Central memory CD8-positive, alpha-beta T cell (primary cell): ENCODE measurements at regions not wholly inside any gene's neighbourhood (a gene's known extent, or its start where the extent isn't known, plus 50 kb on each side); places are given as distances from the start of the nearest gene placed in this dataset.

Source experiments
- ATAC-seq: fragments of 150-1000 bp; cut with Tn5 transposase; replicated peaks from 2 replicates; pipeline ENCODE4 v1.10.0; 2022; ENCODE audit warnings: mild to moderate bottlenecking, moderate FRiP score, moderate number of reproducible peaks; ENCODE audit not compliant: poor library complexity, severe bottlenecking; ENCODE audit errors: extremely low read depth
- DNase-seq, 2 donors: peaks; one replicate each; pipeline ENCODE4 v3.0.0; 2021; ENCODE audit warnings: low spot score in 2 of 2
- H3K27ac Mint-ChIP-seq: one replicate; pipeline ENCODE4 v1.8.0; 2022; ENCODE audit warnings: low read depth, mild to moderate bottlenecking, moderate library complexity, mixed read lengths
- H3K27me3 Mint-ChIP-seq: one replicate; pipeline ENCODE4 v1.8.0; 2022; ENCODE audit warnings: mixed read lengths
- H3K36me3 Mint-ChIP-seq: one replicate; pipeline ENCODE4 v1.8.0; 2022; ENCODE audit warnings: mild to moderate bottlenecking, moderate library complexity, mixed read lengths; ENCODE audit not compliant: insufficient read depth
- H3K4me1 Mint-ChIP-seq: one replicate; pipeline ENCODE4 v1.8.0; 2022; ENCODE audit warnings: mixed read lengths
- H3K4me3 Mint-ChIP-seq: one replicate; pipeline ENCODE4 v1.8.0; 2022; ENCODE audit warnings: mild to moderate bottlenecking, moderate library complexity, mixed read lengths
- H3K9me3 Mint-ChIP-seq: one replicate; pipeline ENCODE4 v1.8.0; 2022; ENCODE audit warnings: mixed read lengths

- ATAC-seq (no peak), DNase-seq (no peak)
- Mint-ChIP-seq H3K36me3 (no peaks in the 10 kb centered on the region), H3K4me1 (no peaks in the 10 kb centered on the region), H3K27ac (no peak overlapping the region), H3K4me3 (no peak overlapping the region), H3K9me3 (no peaks in the 10 kb centered on the region), H3K27me3 (peaks cover 22% of the 10 kb centered on the region)
These were observed 73.7 kb upstream of the ACAN start for GRCh38 chr15:88729581-88729980.

- ATAC-seq (no peak), DNase-seq (no peak)
- H3K36me3 Mint-ChIP-seq = no peaks in the 10 kb centered on the region
- no peak overlapping the region for H3K4me3 Mint-ChIP-seq
- H3K27me3 Mint-ChIP-seq = peaks cover 29% of the 10 kb centered on the region
- H3K9me3 Mint-ChIP-seq = no peaks in the 10 kb centered on the region
- no peak overlapping the region for H3K27ac Mint-ChIP-seq
- H3K4me1 Mint-ChIP-seq = no peaks in the 10 kb centered on the region
These were observed 72.5 kb upstream of the ACAN start for GRCh38 chr15:88730751-88731150.

DNA sequence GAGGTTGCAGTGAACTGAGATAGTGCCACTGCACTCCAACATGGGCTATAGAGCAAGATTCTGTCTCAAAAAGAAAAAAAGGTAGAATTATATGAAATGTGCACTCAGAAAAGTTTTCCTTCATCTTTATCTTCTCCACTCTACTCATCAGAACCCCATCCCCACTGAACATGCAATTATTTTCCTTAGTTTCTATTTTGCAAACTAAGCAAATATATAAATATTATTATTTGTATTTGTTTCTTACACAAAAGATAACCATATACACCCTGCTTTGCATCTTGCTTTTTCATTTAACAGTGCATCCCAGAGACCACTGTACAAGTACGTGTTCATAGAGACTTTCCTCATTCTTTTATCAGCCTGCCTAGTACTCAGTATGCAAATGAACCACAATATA, 68.0 kb upstream of the ACAN start:
- DNase-seq (no peak), ATAC-seq (no peak)
- no peaks in the 10 kb centered on the region for H3K4me1 Mint-ChIP-seq
- peaks cover 36% of the 10 kb centered on the region for H3K27me3 Mint-ChIP-seq
- H3K4me3 Mint-ChIP-seq = no peak overlapping the region
- no peaks in the 10 kb centered on the region for H3K9me3 Mint-ChIP-seq
- no peak overlapping the region for H3K27ac Mint-ChIP-seq
- H3K36me3 Mint-ChIP-seq = no peaks in the 10 kb centered on the region

- H3K36me3 Mint-ChIP-seq = no peaks in the 10 kb centered on the region
- peaks cover 46% of the 10 kb centered on the region for H3K27me3 Mint-ChIP-seq
- H3K4me3 Mint-ChIP-seq = no peak overlapping the region
- no peaks in the 10 kb centered on the region for H3K9me3 Mint-ChIP-seq
- H3K27ac Mint-ChIP-seq = no peak overlapping the region
- H3K4me1 Mint-ChIP-seq = no peaks in the 10 kb centered on the region
- DNase-seq = no peak
- ATAC-seq = no peak
These were observed 67.0 kb upstream of the ACAN start for GRCh38 chr15:88736204-88736603.

GRCh38 chr15:88738796-88739195, 64.4 kb upstream of the ACAN start:
- ATAC-seq (no peak), DNase-seq (no peak)
- peaks cover 64% of the 10 kb centered on the region for H3K27me3 Mint-ChIP-seq
- no peak overlapping the region for H3K4me3 Mint-ChIP-seq
- no peaks in the 10 kb centered on the region for H3K36me3 Mint-ChIP-seq
- no peaks in the 10 kb centered on the region for H3K9me3 Mint-ChIP-seq
- no peaks in the 10 kb centered on the region for H3K4me1 Mint-ChIP-seq
- H3K27ac Mint-ChIP-seq = no peak overlapping the region

GRCh38 chr15:88739541-88739940, 63.7 kb upstream of the ACAN start:
- Mint-ChIP-seq H3K36me3 (no peaks in the 10 kb centered on the region), H3K4me1 (no peaks in the 10 kb centered on the region), H3K9me3 (no peaks in the 10 kb centered on the region), H3K27ac (no peak overlapping the region), H3K27me3 (peaks cover 71% of the 10 kb centered on the region), H3K4me3 (no peak overlapping the region)
- no peak for DNase-seq
- ATAC-seq = no peak

DNA sequence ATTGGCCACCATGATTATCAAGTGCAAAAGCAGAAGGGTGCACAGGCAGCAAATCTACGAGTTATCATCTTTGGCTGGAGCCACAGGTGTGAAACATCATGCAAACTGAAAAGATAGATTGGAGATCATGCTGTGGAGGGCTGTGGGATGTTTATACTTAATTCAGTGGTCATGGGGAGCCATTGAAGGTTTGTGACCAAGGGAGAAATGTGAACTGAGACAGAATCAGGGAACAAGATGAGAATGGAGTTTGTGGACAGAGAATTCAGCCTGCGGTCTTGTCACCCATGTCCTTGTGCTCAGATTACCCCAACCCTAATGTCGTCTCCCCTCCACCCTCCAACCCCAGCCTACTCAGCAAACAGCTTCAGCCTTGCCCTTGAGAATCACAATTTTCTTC, 62.9 kb upstream of the ACAN start:
- Mint-ChIP-seq H3K4me1 (no peaks in the 10 kb centered on the region), H3K9me3 (no peaks in the 10 kb centered on the region), H3K4me3 (no peak overlapping the region), H3K36me3 (no peaks in the 10 kb centered on the region), H3K27ac (no peak overlapping the region), H3K27me3 (peaks cover 75% of the 10 kb centered on the region)
- DNase-seq = no peak
- ATAC-seq = no peak

DNA sequence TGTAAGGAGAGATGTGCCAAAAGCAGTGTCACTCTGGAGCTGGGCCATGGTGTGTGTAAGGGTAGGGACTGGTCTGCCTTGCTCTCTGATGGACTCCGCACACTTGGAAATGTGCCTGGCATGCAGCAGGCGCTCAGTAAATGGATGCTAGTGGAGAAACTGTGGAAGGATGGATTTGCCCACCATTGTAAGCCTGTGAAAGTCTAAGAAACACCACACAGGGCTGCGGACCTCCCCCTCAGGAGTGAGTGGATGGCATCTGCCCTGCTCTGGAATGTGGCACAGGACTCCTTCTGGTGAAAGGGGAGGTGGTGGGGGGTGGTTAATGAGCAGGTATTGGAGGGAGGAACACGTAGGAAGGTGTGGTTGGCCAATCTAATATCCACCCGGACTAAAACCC, 62.2 kb upstream of the ACAN start:
- Mint-ChIP-seq H3K9me3 (no peaks in the 10 kb centered on the region), H3K27me3 (peaks cover 75% of the 10 kb centered on the region), H3K4me3 (no peak overlapping the region), H3K4me1 (no peaks in the 10 kb centered on the region), H3K36me3 (no peaks in the 10 kb centered on the region), H3K27ac (no peak overlapping the region)
- ATAC-seq (no peak), DNase-seq (no peak)

GRCh38 chr15:88741671-88742070, 61.6 kb upstream of the ACAN start:
- H3K27ac Mint-ChIP-seq = no peak overlapping the region
- no peaks in the 10 kb centered on the region for H3K4me1 Mint-ChIP-seq
- peaks cover 76% of the 10 kb centered on the region for H3K27me3 Mint-ChIP-seq
- ATAC-seq (no peak), DNase-seq (no peak)
- H3K36me3 Mint-ChIP-seq = no peaks in the 10 kb centered on the region
- no peaks in the 10 kb centered on the region for H3K9me3 Mint-ChIP-seq
- no peak overlapping the region for H3K4me3 Mint-ChIP-seq

DNA sequence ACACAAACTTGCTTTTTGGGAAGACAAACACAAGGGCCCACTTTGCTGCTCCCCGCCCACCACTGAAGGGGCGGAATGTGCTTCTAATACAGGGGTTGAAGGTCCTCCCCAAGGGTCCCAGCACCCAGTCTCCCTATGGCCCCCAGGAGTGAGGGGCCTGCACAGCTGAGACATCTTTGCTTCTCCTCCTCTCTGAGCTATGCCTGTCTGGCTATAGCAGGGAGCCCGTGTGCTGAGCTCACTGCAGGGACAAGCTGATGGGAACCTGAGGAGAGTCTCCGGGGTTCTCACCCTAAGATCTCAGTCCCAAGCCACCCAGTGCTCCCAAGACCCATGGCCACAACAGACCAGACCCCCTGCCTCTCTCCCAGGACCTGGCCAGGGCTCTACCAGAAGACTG, 61.1 kb upstream of the ACAN start:
- Mint-ChIP-seq H3K4me1 (no peaks in the 10 kb centered on the region), H3K27me3 (peaks cover 76% of the 10 kb centered on the region), H3K27ac (no peak overlapping the region), H3K36me3 (no peaks in the 10 kb centered on the region), H3K4me3 (no peak overlapping the region), H3K9me3 (no peaks in the 10 kb centered on the region)
- DNase-seq = no peak
- ATAC-seq = no peak

- H3K27me3 Mint-ChIP-seq = peaks cover 86% of the 10 kb centered on the region
- H3K9me3 Mint-ChIP-seq = no peaks in the 10 kb centered on the region
- no peak overlapping the region for H3K27ac Mint-ChIP-seq
- no peak for DNase-seq
- no peaks in the 10 kb centered on the region for H3K36me3 Mint-ChIP-seq
- H3K4me1 Mint-ChIP-seq = no peaks in the 10 kb centered on the region
- no peak for ATAC-seq
- H3K4me3 Mint-ChIP-seq = no peak overlapping the region
These were observed 58.7 kb upstream of the ACAN start for GRCh38 chr15:88744548-88745020.

DNA sequence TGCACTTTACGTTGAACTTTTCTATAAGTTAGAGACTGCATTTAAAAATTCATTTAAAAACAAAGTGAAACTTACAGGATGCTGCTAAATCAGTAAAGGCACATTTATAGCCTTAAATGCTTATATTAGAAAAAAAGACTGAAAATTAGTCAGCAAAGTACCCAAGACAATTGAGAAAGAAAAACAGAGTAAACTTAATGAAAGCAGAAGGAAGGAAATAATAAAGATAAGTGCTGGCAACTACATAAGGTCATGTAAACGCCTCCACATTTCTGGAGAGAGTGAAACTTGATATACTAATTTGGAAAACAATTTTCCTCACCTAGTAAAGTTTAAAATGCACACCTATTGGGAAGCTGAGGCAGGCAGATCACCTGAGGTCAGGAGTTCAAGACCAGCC, 58.2 kb upstream of the ACAN start:
- no peak overlapping the region for H3K4me3 Mint-ChIP-seq
- DNase-seq (no peak), ATAC-seq (no peak)
- H3K27me3 Mint-ChIP-seq = peaks cover 86% of the 10 kb centered on the region
- no peaks in the 10 kb centered on the region for H3K9me3 Mint-ChIP-seq
- no peaks in the 10 kb centered on the region for H3K36me3 Mint-ChIP-seq
- no peak overlapping the region for H3K27ac Mint-ChIP-seq
- H3K4me1 Mint-ChIP-seq = no peaks in the 10 kb centered on the region

- Mint-ChIP-seq H3K36me3 (no peaks in the 10 kb centered on the region), H3K4me3 (no peak overlapping the region), H3K27ac (no peak overlapping the region), H3K9me3 (no peaks in the 10 kb centered on the region), H3K4me1 (no peaks in the 10 kb centered on the region), H3K27me3 (peaks cover 86% of the 10 kb centered on the region)
- ATAC-seq = no peak
- no peak for DNase-seq
These were observed 57.5 kb upstream of the ACAN start for GRCh38 chr15:88745696-88746095.

DNA sequence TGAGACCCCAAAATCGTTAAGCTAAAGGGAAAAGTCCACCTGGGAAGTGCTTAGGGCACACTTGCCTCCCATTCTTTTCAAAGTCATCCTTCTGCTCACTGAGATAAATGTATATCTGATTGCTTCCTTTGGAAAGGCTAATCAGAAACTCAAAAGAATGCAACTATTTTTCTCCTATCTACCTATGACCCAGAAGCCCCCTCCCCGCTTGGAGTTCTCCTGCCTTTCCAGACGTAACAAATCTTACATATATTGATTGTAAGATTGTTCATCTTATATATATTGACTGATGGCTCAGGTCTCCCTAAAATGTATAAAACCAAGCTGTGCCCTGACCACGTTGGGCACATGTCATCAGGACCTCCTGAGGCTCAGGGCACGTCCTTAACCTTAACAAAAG, 56.8 kb upstream of the ACAN start:
- ATAC-seq = no peak
- no peak overlapping the region for H3K27ac Mint-ChIP-seq
- no peaks in the 10 kb centered on the region for H3K36me3 Mint-ChIP-seq
- H3K4me3 Mint-ChIP-seq = no peak overlapping the region
- no peaks in the 10 kb centered on the region for H3K4me1 Mint-ChIP-seq
- H3K27me3 Mint-ChIP-seq = peaks cover 87% of the 10 kb centered on the region
- no peaks in the 10 kb centered on the region for H3K9me3 Mint-ChIP-seq
- DNase-seq = no peak
